ENCODE measurements at regions not wholly inside any gene's neighbourhood (a gene's known extent, or its start where the extent isn't known, plus 50 kb on each side); places are given as distances from the start of the nearest gene placed in this dataset.

DNA sequence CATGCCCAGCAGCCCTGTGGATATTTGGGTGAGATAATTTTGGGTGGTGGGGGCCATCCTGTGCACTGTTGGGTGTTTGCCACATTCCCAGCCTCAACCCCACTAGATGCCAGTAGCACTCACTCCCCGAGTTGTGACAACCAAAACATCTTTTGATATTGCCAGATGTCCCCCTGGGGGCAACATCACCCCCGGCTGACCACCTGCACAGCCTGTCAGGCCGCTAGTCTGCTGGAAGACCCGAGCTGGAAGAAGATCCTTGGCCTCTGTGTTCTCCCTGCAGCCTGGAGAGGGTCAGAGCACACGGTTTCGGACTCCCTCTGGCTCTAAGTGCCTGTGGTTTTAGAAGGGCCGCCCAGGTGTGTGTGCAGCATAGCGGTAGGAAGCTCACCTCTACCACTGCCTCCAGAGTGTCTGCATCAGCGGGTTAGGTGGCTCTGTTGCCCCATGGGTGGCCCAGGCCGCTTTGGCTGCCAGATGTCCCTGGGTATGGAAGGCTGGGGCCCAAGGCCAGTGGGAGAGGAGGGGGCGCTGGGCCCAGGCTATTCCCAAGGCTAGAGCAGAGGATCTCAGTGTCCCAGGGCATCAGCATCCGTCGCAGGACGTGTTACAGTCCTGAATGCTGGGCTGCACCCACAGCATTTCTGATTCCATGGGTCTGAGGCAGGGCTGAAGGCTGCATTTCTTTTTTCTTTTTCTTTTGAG, 195.8 kb upstream of the GSE1 start:
- Histone ChIP-seq H3K4me1 (ENCODE audit: control insufficient read depth, insufficient read depth, low read length, poor library complexity, severe bottlenecking) (no peaks in the 10 kb centered on the region), H3K27me3 (ENCODE audit: control insufficient read depth, insufficient read depth, low read length) (no peaks in the 10 kb centered on the region), H3K36me3 (ENCODE audit: control insufficient read depth, insufficient read depth, low read length) (no peaks in the 10 kb centered on the region), H3K27ac (ENCODE audit: insufficient read depth, low read length, poor library complexity, severe bottlenecking) (no peak overlapping the region), H3K4me3 (ENCODE audit: low read depth, low read length) (no peak overlapping the region), H3K9me3 (ENCODE audit: control insufficient read depth in 2 of 2, low read length in 2 of 2) (no peaks in the 10 kb centered on the region)
- H3K9me3 Mint-ChIP-seq: peaks cover 0 to 1% (median 0%) of the 10 kb centered on the region in 7 donors
- H3K27ac Mint-ChIP-seq: no peak overlapping the region
- no peak overlapping the region for H3K4me3 Mint-ChIP-seq
- H3K36me3 Mint-ChIP-seq: no peaks in the 10 kb centered on the region
- no peak for DNase-seq
- H3K4me1 Mint-ChIP-seq: peaks cover 0 to 3% (median 0%) of the 10 kb centered on the region in 4 donors
- H3K27me3 Mint-ChIP-seq: peaks cover 5% of the 10 kb centered on the region
- no peak for ATAC-seq (ENCODE audit: low read depth in 2 of 2)

DNA sequence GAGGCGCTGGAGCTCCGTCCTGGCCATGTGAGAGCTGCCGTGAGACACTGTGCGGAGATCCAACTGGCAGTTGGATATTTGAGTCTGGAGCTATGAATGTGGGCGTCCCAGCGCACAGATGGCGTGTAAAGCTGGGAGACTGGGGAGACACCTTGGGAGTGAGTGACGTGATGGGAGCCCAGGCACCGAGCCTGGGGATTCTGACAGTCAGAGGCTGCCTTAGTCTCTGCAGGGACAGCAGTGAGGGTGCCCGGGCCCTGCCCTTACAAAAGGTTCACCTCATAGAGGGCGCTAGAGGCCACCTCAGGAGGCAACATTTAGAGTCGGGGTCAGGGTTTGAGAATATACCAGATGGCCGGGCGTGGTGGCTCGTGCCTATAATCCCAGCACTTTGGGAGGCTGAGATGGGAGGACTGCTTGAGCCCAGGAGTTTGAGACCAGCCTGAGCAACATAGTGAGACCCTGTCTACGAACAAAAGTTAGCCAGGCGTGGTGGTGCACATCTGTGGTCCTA, 194.1 kb upstream of the GSE1 start:
- Mint-ChIP-seq H3K4me1 (peaks cover 0 to 3% (median 0%) of the 10 kb centered on the region in 4 donors), H3K9me3 (peaks cover 0 to 1% (median 0%) of the 10 kb centered on the region in 7 donors), H3K4me3 (no peak overlapping the region), H3K27ac (no peak overlapping the region), H3K36me3 (no peaks in the 10 kb centered on the region), H3K27me3 (peaks cover 5% of the 10 kb centered on the region)
- ATAC-seq (ENCODE audit: low read depth in 2 of 2) (no peak), DNase-seq (no peak)
- H3K36me3 ChIP-seq (ENCODE audit: control insufficient read depth, insufficient read depth, low read length): no peaks in the 10 kb centered on the region
- H3K27me3 ChIP-seq (ENCODE audit: control insufficient read depth, insufficient read depth, low read length): no peaks in the 10 kb centered on the region
- H3K27ac ChIP-seq (ENCODE audit: insufficient read depth, low read length, poor library complexity, severe bottlenecking): no peak overlapping the region
- no peak overlapping the region for H3K4me3 ChIP-seq (ENCODE audit: low read depth, low read length)
- no peaks in the 10 kb centered on the region for H3K9me3 ChIP-seq (ENCODE audit: control insufficient read depth in 2 of 2, low read length in 2 of 2)
- H3K4me1 ChIP-seq (ENCODE audit: control insufficient read depth, insufficient read depth, low read length, poor library complexity, severe bottlenecking): no peaks in the 10 kb centered on the region

DNA sequence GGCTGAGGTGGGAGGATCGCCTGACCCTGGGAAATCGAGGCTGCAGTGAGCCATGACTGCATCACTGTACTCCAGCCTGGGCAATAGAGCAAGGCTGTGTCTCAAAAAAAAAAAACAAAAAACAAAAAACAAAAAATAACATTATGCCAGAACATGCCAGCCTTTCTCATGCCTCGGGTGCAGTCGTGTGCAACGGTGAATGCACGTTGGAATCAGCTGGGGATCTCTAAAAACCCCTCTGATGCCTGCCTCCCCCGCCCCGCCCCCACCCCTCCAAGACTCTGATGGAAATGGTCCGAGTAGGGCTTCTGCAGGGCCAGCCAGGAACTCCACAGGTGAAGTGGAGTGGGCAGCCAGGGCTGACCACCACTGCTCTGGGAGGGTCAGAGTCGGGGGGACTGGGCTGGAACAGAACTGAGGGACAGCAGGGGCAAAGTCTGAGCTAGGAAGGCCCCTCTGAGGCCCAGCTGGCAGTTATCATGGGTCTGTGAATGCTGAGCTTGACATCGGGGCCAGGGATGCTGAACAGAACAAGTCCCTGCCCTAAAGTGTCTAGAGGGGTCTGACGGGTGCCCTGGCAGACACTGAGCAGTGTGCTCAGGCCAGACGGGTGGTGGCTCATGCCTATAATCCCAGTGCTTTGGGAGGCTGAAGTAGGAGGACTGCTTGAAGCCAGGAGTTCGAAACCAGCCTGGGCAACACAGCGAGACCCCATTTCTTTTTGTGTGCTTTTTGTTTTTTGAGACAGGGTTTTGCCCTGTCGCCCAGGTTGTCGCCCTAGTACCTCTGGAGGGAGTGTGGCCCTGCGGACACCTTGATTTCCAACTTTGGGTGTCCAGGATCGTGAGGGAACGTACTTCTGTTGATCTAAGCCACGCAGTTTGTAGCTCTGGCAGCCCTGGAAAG, 193.4 kb upstream of the GSE1 start:
- DNase-seq (no peak), ATAC-seq (ENCODE audit: low read depth in 2 of 2) (no peak)
- Histone ChIP-seq H3K4me1 (ENCODE audit: control insufficient read depth, insufficient read depth, low read length, poor library complexity, severe bottlenecking) (no peaks in the 10 kb centered on the region), H3K4me3 (ENCODE audit: low read depth, low read length) (no peak overlapping the region), H3K9me3 (ENCODE audit: control insufficient read depth in 2 of 2, low read length in 2 of 2) (no peaks in the 10 kb centered on the region), H3K27ac (ENCODE audit: insufficient read depth, low read length, poor library complexity, severe bottlenecking) (no peak overlapping the region), H3K27me3 (ENCODE audit: control insufficient read depth, insufficient read depth, low read length) (no peaks in the 10 kb centered on the region), H3K36me3 (ENCODE audit: control insufficient read depth, insufficient read depth, low read length) (no peaks in the 10 kb centered on the region)
- no peak overlapping the region for H3K4me3 Mint-ChIP-seq
- no peaks in the 10 kb centered on the region for H3K36me3 Mint-ChIP-seq
- peaks cover 0 to 3% (median 0%) of the 10 kb centered on the region in 4 donors for H3K4me1 Mint-ChIP-seq
- peaks cover 5% of the 10 kb centered on the region for H3K27me3 Mint-ChIP-seq
- H3K9me3 Mint-ChIP-seq: peaks cover 0 to 1% (median 0%) of the 10 kb centered on the region in 7 donors
- H3K27ac Mint-ChIP-seq: no peak overlapping the region

DNA sequence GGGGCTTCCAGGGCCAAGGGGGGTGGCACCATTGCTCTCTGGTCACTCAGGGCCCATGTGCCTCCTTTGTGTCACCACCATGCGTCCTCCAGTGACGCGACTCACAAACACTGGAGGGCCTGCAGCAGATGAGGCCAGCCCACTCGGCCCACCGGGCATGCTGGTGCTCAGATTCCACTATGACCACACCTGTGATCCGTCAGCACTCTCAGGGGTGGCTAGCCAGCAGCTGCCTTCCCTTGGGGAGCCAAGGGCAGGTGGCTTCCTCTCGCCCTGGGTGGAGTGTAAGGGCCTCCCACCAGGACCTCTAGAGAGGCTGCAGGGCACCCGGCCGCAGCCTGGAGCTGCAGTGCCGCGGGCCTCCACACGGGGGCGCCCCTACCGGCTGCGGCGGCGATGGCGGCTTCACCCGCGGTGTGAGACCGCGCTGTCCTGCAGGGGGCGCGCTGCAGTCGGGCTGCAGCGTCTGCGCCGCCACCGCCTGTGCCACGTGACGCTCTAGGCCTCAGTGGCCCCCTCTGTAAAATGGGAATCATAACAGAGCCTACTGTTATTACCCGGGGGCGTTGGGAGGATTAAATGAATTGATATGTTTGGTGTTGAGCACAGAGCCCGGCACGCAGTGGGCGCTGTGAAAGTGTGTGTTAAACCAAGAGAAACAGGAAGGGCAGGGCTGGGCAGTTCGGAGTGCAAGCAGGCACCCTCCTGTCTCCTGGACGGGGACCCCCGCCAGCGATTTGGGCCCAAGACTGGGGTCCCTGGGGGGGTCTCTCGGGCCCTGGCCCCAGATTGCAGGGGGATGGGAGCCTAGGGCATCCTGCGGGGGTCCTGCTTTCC, 192.4 kb upstream of the GSE1 start:
- Mint-ChIP-seq H3K9me3 (peaks cover 0 to 1% (median 0%) of the 10 kb centered on the region in 7 donors), H3K4me1 (peaks cover 0 to 3% (median 0%) of the 10 kb centered on the region in 4 donors), H3K27ac (peak overlapping the region in 1 of 3 donors; percentile 62), H3K27me3 (peaks cover 5% of the 10 kb centered on the region), H3K4me3 (no peak overlapping the region), H3K36me3 (no peaks in the 10 kb centered on the region)
- Histone ChIP-seq H3K27me3 (ENCODE audit: control insufficient read depth, insufficient read depth, low read length) (no peaks in the 10 kb centered on the region), H3K27ac (ENCODE audit: insufficient read depth, low read length, poor library complexity, severe bottlenecking) (no peak overlapping the region), H3K9me3 (ENCODE audit: control insufficient read depth in 2 of 2, low read length in 2 of 2) (no peaks in the 10 kb centered on the region), H3K36me3 (ENCODE audit: control insufficient read depth, insufficient read depth, low read length) (no peaks in the 10 kb centered on the region), H3K4me3 (ENCODE audit: low read depth, low read length) (no peak overlapping the region), H3K4me1 (ENCODE audit: control insufficient read depth, insufficient read depth, low read length, poor library complexity, severe bottlenecking) (no peaks in the 10 kb centered on the region)
- ATAC-seq (ENCODE audit: low read depth in 2 of 2) (peak; percentile 77 to 81), DNase-seq (peak; percentile 40 to 64 (median 60))

DNA sequence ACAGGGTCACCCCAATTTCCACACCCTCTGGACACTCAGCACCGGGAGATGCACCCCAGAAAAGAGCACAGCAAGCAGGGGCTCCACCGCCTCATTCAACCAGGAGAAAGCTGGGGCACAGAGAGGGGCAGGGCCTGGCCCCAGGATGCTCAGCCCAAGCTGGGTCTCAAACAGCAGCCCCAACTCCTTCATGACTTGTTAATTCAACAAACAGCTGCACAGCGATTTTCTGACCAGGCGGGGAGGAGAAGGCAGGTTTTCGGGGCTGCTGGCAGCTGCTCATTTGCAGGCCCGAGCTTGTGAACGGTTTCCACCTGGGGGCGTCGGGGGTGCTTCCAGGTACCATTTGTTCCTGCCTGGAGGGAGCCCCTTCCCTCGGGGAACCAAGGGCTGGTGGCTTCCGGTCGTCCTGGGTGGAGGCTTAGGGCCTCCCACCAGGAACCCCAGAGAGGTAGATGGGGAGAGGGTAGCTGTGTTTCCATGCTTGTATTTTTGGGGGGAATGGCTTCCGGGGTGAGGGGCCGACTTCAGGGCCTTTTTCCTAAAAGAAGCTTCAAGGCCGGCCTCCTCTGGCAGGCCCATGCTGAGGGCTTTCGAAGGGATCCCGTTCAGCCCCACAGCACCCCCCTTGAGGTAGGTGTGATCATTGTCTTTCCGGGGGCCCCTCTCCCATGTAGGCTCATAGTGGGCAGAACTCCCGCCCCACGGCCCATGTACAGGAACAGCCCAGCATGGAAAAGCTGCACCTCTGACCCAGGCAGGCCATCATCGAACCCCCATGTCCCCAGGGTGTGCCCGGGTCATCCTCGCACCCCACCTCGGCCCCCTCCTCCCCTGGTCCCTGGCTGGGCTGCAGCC, 191.6 kb upstream of the GSE1 start:
- Mint-ChIP-seq H3K9me3 (peaks cover 0 to 1% (median 0%) of the 10 kb centered on the region in 7 donors), H3K4me1 (peaks cover 0 to 3% (median 0%) of the 10 kb centered on the region in 4 donors), H3K36me3 (no peaks in the 10 kb centered on the region), H3K27ac (no peak overlapping the region), H3K27me3 (peaks cover 5% of the 10 kb centered on the region), H3K4me3 (peak overlapping the region in 1 of 4 donors; percentile 43)
- Histone ChIP-seq H3K27me3 (ENCODE audit: control insufficient read depth, insufficient read depth, low read length) (no peaks in the 10 kb centered on the region), H3K4me3 (ENCODE audit: low read depth, low read length) (no peak overlapping the region), H3K4me1 (ENCODE audit: control insufficient read depth, insufficient read depth, low read length, poor library complexity, severe bottlenecking) (no peaks in the 10 kb centered on the region), H3K27ac (ENCODE audit: insufficient read depth, low read length, poor library complexity, severe bottlenecking) (no peak overlapping the region), H3K36me3 (ENCODE audit: control insufficient read depth, insufficient read depth, low read length) (no peaks in the 10 kb centered on the region), H3K9me3 (ENCODE audit: control insufficient read depth in 2 of 2, low read length in 2 of 2) (no peaks in the 10 kb centered on the region)
- ATAC-seq (ENCODE audit: low read depth in 2 of 2) (no peak), DNase-seq (no peak)

DNA sequence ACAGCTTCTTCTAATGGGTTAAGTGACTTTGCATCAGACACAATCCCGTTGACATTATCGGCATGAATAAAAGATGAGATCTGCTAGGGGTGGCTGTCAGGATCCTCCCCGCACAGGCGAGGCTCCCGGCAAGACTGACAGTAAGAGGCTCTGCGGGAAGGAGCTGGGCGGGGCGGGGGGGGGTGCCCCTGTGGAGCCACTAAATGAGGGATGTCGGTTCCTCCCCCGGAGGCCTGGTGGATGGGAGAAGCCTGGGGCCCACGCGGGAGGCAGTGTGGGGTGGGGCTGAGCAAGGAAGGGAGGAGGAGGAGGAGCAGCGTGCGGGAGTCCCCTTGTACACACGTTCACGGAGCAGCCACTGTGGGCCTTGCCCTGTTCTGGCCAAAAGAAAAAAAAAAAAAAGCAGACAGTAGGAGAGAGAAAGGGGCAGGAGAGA, 190.9 kb upstream of the GSE1 start:
- ATAC-seq (ENCODE audit: low read depth in 2 of 2): no peak

More for the DNA sequence above, 190.9 kb upstream of the GSE1 start:
- Histone ChIP-seq H3K4me3 (ENCODE audit: low read depth, low read length) (no peak overlapping the region), H3K36me3 (ENCODE audit: control insufficient read depth, insufficient read depth, low read length) (no peaks in the 10 kb centered on the region), H3K27me3 (ENCODE audit: control insufficient read depth, insufficient read depth, low read length) (no peaks in the 10 kb centered on the region), H3K27ac (ENCODE audit: insufficient read depth, low read length, poor library complexity, severe bottlenecking) (no peak overlapping the region), H3K9me3 (ENCODE audit: control insufficient read depth in 2 of 2, low read length in 2 of 2) (no peaks in the 10 kb centered on the region), H3K4me1 (ENCODE audit: control insufficient read depth, insufficient read depth, low read length, poor library complexity, severe bottlenecking) (no peaks in the 10 kb centered on the region)
- H3K4me3 Mint-ChIP-seq: no peak overlapping the region
- DNase-seq: no peak
- peaks cover 0 to 3% (median 0%) of the 10 kb centered on the region in 4 donors for H3K4me1 Mint-ChIP-seq
- H3K27me3 Mint-ChIP-seq: peaks cover 5% of the 10 kb centered on the region
- peaks cover 0 to 1% (median 0%) of the 10 kb centered on the region in 7 donors for H3K9me3 Mint-ChIP-seq
- no peaks in the 10 kb centered on the region for H3K36me3 Mint-ChIP-seq
- no peak overlapping the region for H3K27ac Mint-ChIP-seq

Data from CD4-positive, CD25-positive, alpha-beta regulatory T cell (primary cell).